ENCODE measurements at regions not wholly inside any gene's neighbourhood (a gene's known extent, or its start where the extent isn't known, plus 50 kb on each side); places are given as distances from the start of the nearest gene placed in this dataset.

- 85 to 96% (median 90%) methylated on average over 3 of the region's 3 CpGs for WGBS, 5 donors
- no peaks in the 10 kb centered on the region for H3K27me3 ChIP-seq
- intact Hi-C loops (cut with DNase I; ENCODE audit: low total_unique reads), result no loop called here
- TF ChIP-seq POLR2AphosphoS5 (IDR thresholded peaks at IDR 0.05), result no peak
- no peak for TF ChIP-seq POLR2A (IDR thresholded peaks at IDR 0.05)
- TF ChIP-seq CTCF (IDR thresholded peaks at IDR 0.05), result no peak
- TF ChIP-seq EP300 (IDR thresholded peaks at IDR 0.05), result no peak
- H3K27ac ChIP-seq, result no peak overlapping the region
- no peak overlapping the region for H3K4me3 ChIP-seq
- peaks cover 0 to 45% (median 22%) of the 10 kb centered on the region in 4 donors for H3K9me3 ChIP-seq
- H3K4me1 ChIP-seq, result no peaks in the 10 kb centered on the region
- H3K36me3 ChIP-seq, result no peaks in the 10 kb centered on the region
- DNase-seq, result no peak
Measured at GRCh38 chr4:92252846-92253245, 50.9 kb upstream of the GRID2 start.

GRCh38 chr4:92253550-92253949 is 50.2 kb upstream of the GRID2 start:
- 75 to 97% (median 93%) methylated on average over 1 of the region's 1 CpG; no CpG with 5 or more reads in 1 of the 5 donors for WGBS, 5 donors
- no peaks in the 10 kb centered on the region for H3K4me1 ChIP-seq
- TF ChIP-seq POLR2A (IDR thresholded peaks at IDR 0.05) (no peak), EP300 (IDR thresholded peaks at IDR 0.05) (no peak), CTCF (IDR thresholded peaks at IDR 0.05) (no peak), POLR2AphosphoS5 (IDR thresholded peaks at IDR 0.05) (no peak)
- H3K36me3 ChIP-seq, result no peaks in the 10 kb centered on the region
- H3K4me3 ChIP-seq, result no peak overlapping the region
- DNase-seq, result no peak
- H3K9me3 ChIP-seq, result peaks cover 0 to 45% (median 22%) of the 10 kb centered on the region in 4 donors
- intact Hi-C loops (cut with DNase I; ENCODE audit: low total_unique reads), result no loop called here
- no peaks in the 10 kb centered on the region for H3K27me3 ChIP-seq
- no peak overlapping the region for H3K27ac ChIP-seq

Small RNA genes in the stretch of these regions (small RNA-seq; reads per million reads assigned to genes)
- 0 reads per million in 4 donors for gene KRT19P6
